ENCODE measurements at regions not wholly inside any gene's neighbourhood (a gene's known extent, or its start where the extent isn't known, plus 50 kb on each side); places are given as distances from the start of the nearest gene placed in this dataset.

GRCh38 chr6:15166121-15166520 is 79.7 kb upstream of the JARID2 start:
- Histone ChIP-seq H3K36me3 (ENCODE audit: control insufficient read depth, insufficient read depth, low read length) (no peaks in the 10 kb centered on the region), H3K79me2 (no peaks in the 10 kb centered on the region), H3K9ac (no peak overlapping the region), H2AFZ (no peak overlapping the region), H3K4me2 (ENCODE audit: low read length) (no peak overlapping the region), H3K4me3 (ENCODE audit: low read depth, low read length) (no peak overlapping the region), H3K4me1 (no peaks in the 10 kb centered on the region), H3K27ac (no peak overlapping the region), H3K27me3 (ENCODE audit: control insufficient read depth, insufficient read depth, low read length) (no peaks in the 10 kb centered on the region), H3K9me3 (ENCODE audit: control insufficient read depth, low read length) (no peaks in the 10 kb centered on the region)
- TF ChIP-seq CTCF (IDR thresholded peaks at IDR 0.05), result no peak

GRCh38 chr6:15170126-15170525 is 75.7 kb upstream of the JARID2 start:
- Histone ChIP-seq H3K36me3 (ENCODE audit: control insufficient read depth, insufficient read depth, low read length) (no peaks in the 10 kb centered on the region), H3K9me3 (ENCODE audit: control insufficient read depth, low read length) (no peaks in the 10 kb centered on the region), H3K27me3 (ENCODE audit: control insufficient read depth, insufficient read depth, low read length) (no peaks in the 10 kb centered on the region), H3K27ac (no peak overlapping the region), H2AFZ (no peak overlapping the region), H3K9ac (no peak overlapping the region), H3K4me2 (ENCODE audit: low read length) (no peak overlapping the region), H3K79me2 (no peaks in the 10 kb centered on the region), H3K4me3 (ENCODE audit: low read depth, low read length) (no peak overlapping the region), H3K4me1 (no peaks in the 10 kb centered on the region)
- no peak for TF ChIP-seq CTCF (IDR thresholded peaks at IDR 0.05)

GRCh38 chr6:15171026-15171425 is 74.8 kb upstream of the JARID2 start:
- Histone ChIP-seq H3K9me3 (ENCODE audit: control insufficient read depth, low read length) (no peaks in the 10 kb centered on the region), H3K4me1 (no peaks in the 10 kb centered on the region), H3K4me2 (ENCODE audit: low read length) (no peak overlapping the region), H2AFZ (no peak overlapping the region), H3K4me3 (ENCODE audit: low read depth, low read length) (no peak overlapping the region), H3K36me3 (ENCODE audit: control insufficient read depth, insufficient read depth, low read length) (no peaks in the 10 kb centered on the region), H3K27me3 (ENCODE audit: control insufficient read depth, insufficient read depth, low read length) (no peaks in the 10 kb centered on the region), H3K27ac (no peak overlapping the region), H3K79me2 (no peaks in the 10 kb centered on the region), H3K9ac (no peak overlapping the region)
- no peak for TF ChIP-seq CTCF (IDR thresholded peaks at IDR 0.05)

GRCh38 chr6:15176816-15177370 is 69.0 kb upstream of the JARID2 start:
- Histone ChIP-seq H3K9ac (no peak overlapping the region), H3K27me3 (ENCODE audit: control insufficient read depth, insufficient read depth, low read length) (no peaks in the 10 kb centered on the region), H3K4me1 (no peaks in the 10 kb centered on the region), H3K4me2 (ENCODE audit: low read length) (no peak overlapping the region), H3K9me3 (ENCODE audit: control insufficient read depth, low read length) (no peaks in the 10 kb centered on the region), H2AFZ (no peak overlapping the region), H3K4me3 (ENCODE audit: low read depth, low read length) (no peak overlapping the region), H3K27ac (no peak overlapping the region), H3K36me3 (ENCODE audit: control insufficient read depth, insufficient read depth, low read length) (no peaks in the 10 kb centered on the region), H3K79me2 (no peaks in the 10 kb centered on the region)
- no peak for TF ChIP-seq CTCF (IDR thresholded peaks at IDR 0.05)

- H3K9ac ChIP-seq, result no peak overlapping the region
- H3K4me1 ChIP-seq, result no peaks in the 10 kb centered on the region
- no peaks in the 10 kb centered on the region for H3K36me3 ChIP-seq (ENCODE audit: control insufficient read depth, insufficient read depth, low read length)
- H3K4me2 ChIP-seq (ENCODE audit: low read length), result no peak overlapping the region
- no peaks in the 10 kb centered on the region for H3K79me2 ChIP-seq
- no peak overlapping the region for H3K27ac ChIP-seq
- no peaks in the 10 kb centered on the region for H3K27me3 ChIP-seq (ENCODE audit: control insufficient read depth, insufficient read depth, low read length)
- TF ChIP-seq CTCF (IDR thresholded peaks at IDR 0.05), result no peak
- no peak overlapping the region for H3K4me3 ChIP-seq (ENCODE audit: low read depth, low read length)
- no peaks in the 10 kb centered on the region for H3K9me3 ChIP-seq (ENCODE audit: control insufficient read depth, low read length)
- H2AFZ ChIP-seq, result no peak overlapping the region
Measured at GRCh38 chr6:15183979-15184378, 61.9 kb upstream of the JARID2 start.

Measured in parathyroid adenoma (tissue), 2 donors.